HuH-7.5 (cell line): ENCODE measurements at regions not wholly inside any gene's neighbourhood (a gene's known extent, or its start where the extent isn't known, plus 50 kb on each side); places are given as distances from the start of the nearest gene placed in this dataset.
"Not testable (repeated sequence)": the region's sequence is repeated elsewhere in the genome, so short reads cannot be mapped to it uniquely, and the experiment has no call there.

Source experiments
- DNase-seq: peaks from one replicate; pipeline ENCODE4 v3.0.0; 2011; ENCODE audit warnings: low spot score

- no peak for DNase-seq
Measured at GRCh38 chr16:35102780-35103403, 1643.5 kb downstream of the TP53TG3F start.

GRCh38 chr16:35111772-35112171 is 1652.4 kb downstream of the TP53TG3F start:
- DNase-seq, result not testable (repeated sequence)

- no peak for DNase-seq
Measured at GRCh38 chr16:35131429-35131828, 1672.0 kb downstream of the TP53TG3F start.

- DNase-seq, result no peak
Measured at GRCh38 chr16:35134471-35134870, 1675.1 kb downstream of the TP53TG3F start.

GRCh38 chr16:35140293-35140986 is 1681.0 kb downstream of the TP53TG3F start:
- no peak for DNase-seq

- no peak for DNase-seq
Measured at GRCh38 chr16:35141303-35141702, 1681.9 kb downstream of the TP53TG3F start.

DNA sequence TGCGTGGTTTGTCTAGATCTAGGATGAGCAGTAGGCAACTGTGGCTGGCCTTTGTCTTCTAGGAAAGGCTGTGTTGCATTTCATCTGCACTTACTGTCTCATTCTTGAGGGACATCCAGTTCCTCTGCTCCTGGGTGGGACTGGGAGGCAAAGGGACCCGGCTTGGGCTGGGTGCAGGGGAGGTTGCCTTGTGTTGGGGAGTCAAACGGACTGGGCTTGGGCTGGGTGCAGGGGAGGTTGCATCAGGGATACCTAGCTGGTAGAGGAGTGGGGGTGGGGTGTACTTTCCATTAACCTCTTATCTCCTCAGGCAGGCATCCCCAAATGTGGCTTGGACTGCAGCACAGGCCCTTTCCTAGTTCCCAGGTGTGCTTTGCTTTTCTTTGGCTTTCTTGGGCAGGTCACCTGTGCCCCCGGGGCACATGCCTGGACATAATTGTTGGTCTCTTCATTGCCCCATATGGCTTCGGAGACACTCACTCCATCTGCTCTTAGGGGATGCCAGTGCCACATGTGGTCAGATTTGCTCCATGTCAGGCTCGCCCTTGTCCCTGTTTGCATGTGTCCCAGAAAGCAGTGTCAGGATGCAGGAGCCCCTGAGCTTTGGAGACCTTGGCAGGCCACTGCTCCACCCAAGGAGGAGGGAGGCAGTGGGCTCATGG is 1682.9 kb downstream of the TP53TG3F start:
- no peak for DNase-seq

GRCh38 chr16:35142809-35143192 is 1683.4 kb downstream of the TP53TG3F start:
- DNase-seq, result no peak

DNA sequence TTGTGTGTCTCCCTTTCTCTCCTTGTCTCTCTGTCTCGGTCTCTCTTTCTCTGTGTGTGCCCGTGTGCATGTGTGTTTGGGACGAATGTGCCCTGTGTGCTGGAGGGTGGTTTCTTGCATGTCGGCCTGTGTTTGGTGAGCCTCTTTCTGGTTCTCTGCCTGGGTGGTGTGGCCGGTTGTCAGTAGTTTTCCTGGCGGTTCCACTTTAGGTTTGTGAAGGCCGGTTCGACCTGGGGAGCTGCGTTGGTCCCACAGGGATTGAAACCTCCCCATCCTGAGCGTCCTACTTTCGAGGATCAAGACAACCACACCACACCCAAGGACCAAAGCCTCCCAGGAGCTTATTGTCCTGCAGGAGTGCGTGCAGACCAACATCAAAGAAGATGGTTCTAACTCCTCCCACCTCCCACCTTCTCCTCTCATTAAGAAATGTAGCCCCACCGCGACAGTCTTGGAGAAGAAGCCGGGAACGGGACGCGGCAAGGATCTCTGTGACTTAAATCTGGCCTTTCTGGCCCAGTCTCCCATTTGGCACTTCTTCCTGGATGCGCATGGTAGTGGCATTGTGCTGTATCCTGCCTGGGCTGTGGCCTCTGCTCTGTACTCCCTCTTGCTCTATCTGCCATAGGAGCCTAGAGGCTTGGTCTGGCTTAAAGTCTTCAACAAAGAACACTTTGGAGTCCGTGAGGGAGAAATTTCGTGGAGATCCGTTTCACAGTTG is 1685.0 kb downstream of the TP53TG3F start:
- no peak for DNase-seq

DNA sequence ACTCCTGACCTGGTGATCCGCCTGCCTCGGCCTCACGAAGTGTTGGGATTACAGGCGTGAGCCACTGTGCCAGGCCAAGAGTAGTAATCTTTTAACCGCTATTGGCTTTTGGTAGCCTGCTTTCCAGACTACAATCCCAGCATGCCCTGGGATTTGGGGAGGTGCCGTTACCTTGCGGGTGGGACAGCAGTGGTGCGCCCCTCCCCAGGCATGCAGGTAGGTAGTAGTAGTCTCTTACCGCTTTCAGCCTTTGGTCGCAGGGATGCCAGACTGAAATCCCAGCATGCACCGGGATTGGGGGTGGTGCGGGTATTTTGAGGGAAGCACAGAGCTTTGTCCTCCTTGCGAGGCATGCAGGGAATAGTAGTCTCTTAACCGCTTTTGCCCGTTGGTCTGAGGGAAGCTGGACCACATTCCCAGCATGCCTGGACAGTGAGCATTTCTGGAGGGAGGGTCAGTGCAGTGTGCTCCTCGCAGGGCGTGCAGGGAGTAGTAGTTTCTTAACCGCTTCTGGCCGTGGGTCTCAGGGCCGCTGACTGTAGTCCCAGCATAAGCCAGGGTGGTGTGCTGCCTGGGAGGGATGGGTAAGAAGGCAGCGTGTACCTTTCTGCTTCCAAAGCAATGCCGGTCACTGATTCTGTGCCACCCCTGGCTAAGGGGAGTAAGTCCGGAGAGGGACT is 1686.8 kb downstream of the TP53TG3F start:
- DNase-seq, result no peak

DNA sequence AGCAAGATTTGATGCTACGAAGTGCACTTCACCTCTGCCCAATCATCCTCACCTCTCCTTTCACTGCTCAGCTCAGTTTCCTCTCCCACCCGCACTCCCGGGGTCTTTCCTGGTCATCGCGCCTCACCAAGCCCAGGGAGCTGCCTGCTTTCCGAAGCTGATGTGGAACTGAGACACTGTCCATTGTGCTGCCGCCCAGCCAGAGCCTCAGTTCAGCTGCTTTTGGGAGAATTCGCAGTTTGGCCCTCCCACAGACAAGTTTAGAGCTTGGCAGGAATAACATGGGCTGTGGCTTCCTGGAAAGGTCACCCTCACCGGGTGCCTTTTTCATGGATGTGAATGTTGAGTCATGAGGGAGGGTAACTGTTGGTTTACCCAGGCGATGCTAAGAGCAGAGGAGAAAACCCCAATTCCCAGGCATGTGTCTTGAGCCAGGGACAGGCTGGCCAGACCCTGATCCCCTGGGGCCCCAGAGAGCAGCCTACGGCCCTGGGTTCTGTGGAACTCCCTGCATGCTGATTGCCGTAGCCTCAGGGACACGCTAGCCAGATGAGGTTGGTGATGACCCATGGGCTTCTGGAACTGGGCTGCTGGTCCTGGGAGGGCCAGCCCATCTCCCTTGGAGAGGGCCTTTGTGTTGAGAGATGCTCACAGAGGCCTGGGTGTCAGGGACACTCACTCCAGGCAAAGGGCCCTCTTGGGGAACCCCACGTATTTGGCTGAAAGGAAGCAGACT is 1687.5 kb downstream of the TP53TG3F start:
- no peak for DNase-seq

GRCh38 chr16:35147556-35148504 is 1688.4 kb downstream of the TP53TG3F start:
- DNase-seq, result no peak

GRCh38 chr16:35148748-35149147 is 1689.3 kb downstream of the TP53TG3F start:
- no peak for DNase-seq

DNA sequence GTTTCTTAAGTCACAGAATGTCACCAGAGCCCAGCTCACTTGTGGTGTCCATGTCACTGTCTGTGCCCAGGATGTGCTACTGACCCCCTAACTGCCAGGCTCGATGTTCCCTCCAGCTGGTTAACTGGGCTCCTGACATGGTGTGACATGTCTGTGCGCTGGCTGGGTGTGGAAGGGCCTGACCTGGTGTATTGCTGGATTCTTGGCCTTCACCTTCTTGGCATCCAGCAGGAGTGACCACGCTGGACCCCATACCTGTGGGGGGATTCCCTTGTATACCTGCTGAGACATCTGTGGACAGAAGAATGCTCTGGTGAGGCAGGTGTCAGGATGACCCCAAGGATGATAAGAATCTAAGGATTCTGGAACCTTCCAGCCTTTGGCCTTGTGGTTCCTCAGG is 1690.1 kb downstream of the TP53TG3F start:
- no peak for DNase-seq

GRCh38 chr16:35150805-35151312 is 1691.4 kb downstream of the TP53TG3F start:
- DNase-seq, result no peak

DNA sequence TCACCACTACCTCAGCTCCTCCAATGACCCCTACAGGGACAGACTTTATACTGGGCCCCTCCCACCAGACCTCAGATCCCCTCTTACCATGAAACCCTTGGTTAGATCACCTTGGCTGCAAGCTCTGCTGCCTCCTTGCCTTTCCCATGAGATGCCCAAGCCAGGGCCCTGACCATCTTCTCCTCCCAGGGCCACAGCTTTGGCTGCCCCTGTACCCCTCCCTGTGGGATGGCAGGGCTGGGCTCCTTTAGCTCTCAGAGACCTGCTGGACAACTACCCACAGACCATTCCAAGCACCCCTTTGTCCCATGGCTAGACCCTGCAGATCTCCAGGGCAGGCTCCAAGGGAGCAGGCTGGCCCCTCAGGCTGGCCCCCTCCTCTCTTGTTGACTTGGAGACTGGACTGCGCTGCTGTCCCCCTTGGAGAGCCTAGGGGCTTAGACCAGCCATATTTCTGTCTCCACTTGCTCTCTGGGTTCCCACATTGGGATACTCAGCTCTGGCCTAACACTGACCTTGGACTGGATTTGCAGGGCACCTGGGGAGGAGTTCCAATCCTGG is 1692.7 kb downstream of the TP53TG3F start:
- no peak for DNase-seq

- DNase-seq, result no peak
Measured at GRCh38 chr16:35154627-35155026, 1695.2 kb downstream of the TP53TG3F start.

DNA sequence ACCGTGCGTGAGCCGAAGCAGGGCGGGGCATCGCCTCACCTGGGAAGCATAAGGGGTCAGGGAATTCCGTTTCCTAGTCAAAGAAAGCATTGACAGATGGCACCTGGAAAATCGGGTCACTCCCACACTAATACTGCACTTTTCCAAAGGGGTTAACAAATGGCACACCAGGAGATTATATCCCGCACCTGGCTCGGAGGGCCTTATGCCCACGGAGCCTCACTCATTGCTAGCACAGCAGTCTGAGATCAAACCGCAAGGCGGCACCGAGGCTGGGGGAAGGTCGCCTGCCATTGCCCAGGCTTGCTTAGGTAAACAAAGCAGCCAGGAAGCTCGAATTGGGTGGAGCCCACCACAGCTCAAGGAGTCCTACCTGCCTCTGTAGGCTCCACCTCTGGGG is 1698.1 kb downstream of the TP53TG3F start:
- not testable (repeated sequence) for DNase-seq

DNA sequence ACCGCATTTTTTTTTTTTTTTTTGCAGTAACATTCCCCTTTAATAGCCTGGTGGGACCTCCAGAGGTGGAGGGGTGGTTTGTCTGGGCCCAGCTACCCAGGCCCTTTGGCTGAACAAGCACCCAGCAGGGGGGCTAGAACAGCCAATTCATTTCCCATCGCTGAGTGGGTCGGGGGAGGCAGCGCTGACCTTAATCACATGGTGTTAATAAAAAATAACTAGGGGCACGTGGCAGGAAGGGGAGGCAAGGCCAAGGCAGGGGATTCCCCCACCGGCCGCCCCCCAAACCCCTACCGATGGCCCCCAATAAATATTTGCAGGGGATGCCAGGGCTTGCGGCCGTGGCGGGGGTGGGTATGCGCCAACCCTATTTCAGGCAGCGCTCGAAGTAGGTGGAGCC is 1709.9 kb downstream of the TP53TG3F start:
- DNase-seq, result not testable (repeated sequence)

DNA sequence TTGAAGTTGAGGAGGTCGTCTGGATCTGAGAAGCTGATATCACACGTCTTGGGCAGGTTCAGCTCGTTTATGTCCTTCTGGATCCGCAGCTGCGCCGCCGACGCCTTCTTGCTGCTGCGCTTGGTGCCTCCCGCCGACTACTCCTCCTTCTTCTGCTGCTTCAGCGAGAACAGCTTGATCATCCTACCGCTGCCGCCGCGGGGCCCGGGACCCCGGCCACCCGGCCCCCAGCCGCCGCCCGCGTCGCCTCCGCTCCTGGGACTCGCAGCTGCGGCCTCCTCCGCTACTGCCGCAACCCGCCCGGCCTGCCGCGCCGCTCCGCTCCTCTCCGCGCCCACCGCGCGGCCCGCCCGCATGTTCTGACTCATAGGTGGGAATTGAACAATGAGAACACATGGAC is 1710.6 kb downstream of the TP53TG3F start:
- not testable (repeated sequence) for DNase-seq
